SU-DHL-6 (cell line): ENCODE measurements at regions not wholly inside any gene's neighbourhood (a gene's known extent, or its start where the extent isn't known, plus 50 kb on each side); places are given as distances from the start of the nearest gene placed in this dataset.

Source experiments
- H2AFZ ChIP-seq: fragments of 200-600 bp; sonication (generic); 2 replicates; pipeline ENCODE4 v1.6.1; 2014; ENCODE audit warnings: low read depth, mild to moderate bottlenecking, moderate library complexity, mixed read lengths, antibody characterized with exemption, low read length; ENCODE audit not compliant: severe bottlenecking
- H3F3A ChIP-seq: fragments of 200-600 bp; shearing (Covaris generic); 2 replicates; pipeline ENCODE4 v1.6.0; 2016; ENCODE audit warnings: antibody characterized with exemption, mild to moderate bottlenecking; ENCODE audit not compliant: insufficient read depth
- H3K27ac ChIP-seq: fragments of 200-600 bp; sonication (generic); 2 replicates; pipeline ENCODE4 v1.5.1; 2016; ENCODE audit warnings: low read depth, mild to moderate bottlenecking, low read length, moderate library complexity, mixed read lengths
- H3K27me3 ChIP-seq: fragments of 200-600 bp; sonication (generic), shearing (Covaris generic); 2 replicates; pipeline ENCODE4 v1.6.0; 2014; ENCODE audit warnings: mild to moderate bottlenecking, low read length
- H3K36me3 ChIP-seq: fragments of 200-600 bp; sonication (generic); 2 replicates; pipeline ENCODE4 v1.6.1; 2014; ENCODE audit warnings: mild to moderate bottlenecking, low read length, mixed read lengths
- H3K4me2 ChIP-seq: fragments of 300-600, 200-600 bp; shearing (Covaris generic), sonication (generic); 2 replicates; pipeline ENCODE4 v1.6.0; 2014; ENCODE audit warnings: low read length, low read depth, mild to moderate bottlenecking; ENCODE audit not compliant: poor library complexity, severe bottlenecking
- H3K4me3 ChIP-seq: fragments of 200-600 bp; sonication (generic); 2 replicates; pipeline ENCODE4 v1.5.1; 2014; ENCODE audit warnings: antibody characterized with exemption, low read length, mild to moderate bottlenecking, mixed read lengths; ENCODE audit not compliant: insufficient read depth, poor library complexity, severe bottlenecking
- H3K79me2 ChIP-seq: fragments of 200-600 bp; sonication (generic); 2 replicates; pipeline ENCODE4 v1.6.1; 2014; ENCODE audit warnings: mild to moderate bottlenecking, low read length, moderate library complexity; ENCODE audit not compliant: insufficient read depth
- H3K9ac ChIP-seq: fragments of 200-600 bp; sonication (generic); 2 replicates; pipeline ENCODE4 v1.7.0; 2014; ENCODE audit warnings: mild to moderate bottlenecking, low read length
- H3K9me2 ChIP-seq: fragments of 200-600 bp; sonication (generic); replicated peaks from 2 replicates; pipeline ENCODE4 v1.6.1; 2014; ENCODE audit warnings: low read length; ENCODE audit not compliant: insufficient read depth
- H3K9me3 ChIP-seq: fragments of 200-600 bp; sonication (generic); 2 replicates; pipeline ENCODE4 v1.6.1; 2014; ENCODE audit warnings: low read length, mixed read lengths; ENCODE audit not compliant: insufficient read depth
- H4K20me1 ChIP-seq: fragments of 200-600 bp; sonication (generic); 2 replicates; pipeline ENCODE4 v1.6.1; 2014; ENCODE audit warnings: low read depth, mild to moderate bottlenecking, antibody characterized with exemption, low read length, moderate library complexity, mixed read lengths
- CTCF ChIP-seq: fragments of 200-600 bp; sonication (generic); IDR thresholded peaks from one replicate; pipeline ENCODE4 v1.5.1; 2017; ENCODE audit warnings: antibody characterized with exemption, mild to moderate bottlenecking, low read length, moderate library complexity; ENCODE audit not compliant: insufficient read depth, poor library complexity, severe bottlenecking
- EZH2phosphoT487 ChIP-seq: fragments of 200-600 bp; sonication (generic), shearing (Covaris generic); conservative IDR thresholded peaks from 2 replicates; pipeline ENCODE4 v1.6.1; 2018; ENCODE audit warnings: mild to moderate bottlenecking, antibody characterized with exemption, low read length, moderate library complexity, mixed read lengths

- no peak overlapping the region for H3K4me2 ChIP-seq
- TF ChIP-seq EZH2phosphoT487, result no peak
- no peak for TF ChIP-seq CTCF
- H3K4me3 ChIP-seq, result no peak overlapping the region
- H3K79me2 ChIP-seq, result no peaks in the 10 kb centered on the region
- no peak overlapping the region for H3K27ac ChIP-seq
- no peaks in the 10 kb centered on the region for H3K27me3 ChIP-seq
- no peak overlapping the region for H3K9ac ChIP-seq
- H3K9me3 ChIP-seq, result no peaks in the 10 kb centered on the region
- H2AFZ ChIP-seq, result no peak overlapping the region
- H4K20me1 ChIP-seq, result no peaks in the 10 kb centered on the region
- H3K36me3 ChIP-seq, result no peaks in the 10 kb centered on the region
- H3F3A ChIP-seq, result no peaks in the 10 kb centered on the region
- H3K9me2 ChIP-seq, result no peaks in the 10 kb centered on the region
Measured at GRCh38 chr10:123244747-123245146, 90.5 kb downstream of the BUB3 start.

GRCh38 chr10:123245264-123245663 is 91.1 kb downstream of the BUB3 start:
- no peaks in the 10 kb centered on the region for H3K9me2 ChIP-seq
- no peak overlapping the region for H2AFZ ChIP-seq
- no peak overlapping the region for H3K9ac ChIP-seq
- H3K4me2 ChIP-seq, result no peak overlapping the region
- no peaks in the 10 kb centered on the region for H3K79me2 ChIP-seq
- no peaks in the 10 kb centered on the region for H3K36me3 ChIP-seq
- no peak overlapping the region for H3K4me3 ChIP-seq
- TF ChIP-seq CTCF, result no peak
- TF ChIP-seq EZH2phosphoT487, result no peak
- H3K27me3 ChIP-seq, result no peaks in the 10 kb centered on the region
- H3K27ac ChIP-seq, result no peak overlapping the region
- no peaks in the 10 kb centered on the region for H3F3A ChIP-seq
- H3K9me3 ChIP-seq, result no peaks in the 10 kb centered on the region
- no peaks in the 10 kb centered on the region for H4K20me1 ChIP-seq

GRCh38 chr10:123249894-123250293 is 95.7 kb downstream of the BUB3 start:
- Histone ChIP-seq H3K79me2 (no peaks in the 10 kb centered on the region), H3K9me2 (no peaks in the 10 kb centered on the region), H3K9me3 (peaks cover 5% of the 10 kb centered on the region; the same call in 1 of the 2 replicates), H3K27me3 (no peaks in the 10 kb centered on the region), H4K20me1 (no peaks in the 10 kb centered on the region), H3K4me2 (no peak overlapping the region), H3K36me3 (no peaks in the 10 kb centered on the region), H3K4me3 (no peak overlapping the region), H2AFZ (no peak overlapping the region), H3K9ac (no peak overlapping the region), H3K27ac (no peak overlapping the region), H3F3A (no peaks in the 10 kb centered on the region)
- no peak for TF ChIP-seq EZH2phosphoT487
- TF ChIP-seq CTCF, result no peak

- Histone ChIP-seq H3K27ac (no peak overlapping the region), H4K20me1 (no peaks in the 10 kb centered on the region), H3K79me2 (no peaks in the 10 kb centered on the region), H3K9me3 (peaks cover 7% of the 10 kb centered on the region; the same call in 1 of the 2 replicates), H3K9ac (no peak overlapping the region), H3K4me3 (no peak overlapping the region), H3K27me3 (no peaks in the 10 kb centered on the region), H3F3A (no peaks in the 10 kb centered on the region), H2AFZ (no peak overlapping the region), H3K9me2 (no peaks in the 10 kb centered on the region), H3K4me2 (no peak overlapping the region), H3K36me3 (no peaks in the 10 kb centered on the region)
- TF ChIP-seq CTCF (no peak), EZH2phosphoT487 (no peak)
Measured at GRCh38 chr10:123250640-123251039, 96.4 kb downstream of the BUB3 start.
